B cell (primary cell): ENCODE measurements at regions not wholly inside any gene's neighbourhood (a gene's known extent, or its start where the extent isn't known, plus 50 kb on each side); places are given as distances from the start of the nearest gene placed in this dataset.

Source experiments
- ATAC-seq: fragments of 200-7000 bp; cut with Tn5 transposase; one replicate; pipeline ENCODE4 v1.10.0; 2021; ENCODE audit warnings: low read depth, mild to moderate bottlenecking, moderate number of reproducible peaks, moderate library complexity
- CTCF ChIA-PET: fragments of 350-600 bp; sonication (Branson Sonifier 250); formaldehyde crosslinking; loops from one replicate; lab custom pipeline; 2021; ENCODE audit warnings: antibody characterized with exemption, inconsistent platforms; lab: Charles Lee
- POLR2A ChIA-PET: fragments of 350-600 bp; sonication (Branson Sonifier 250); formaldehyde crosslinking; loops from one replicate; lab custom pipeline; 2021; ENCODE audit warnings: antibody characterized with exemption; lab: Charles Lee
- DNase-seq: peaks from one replicate; pipeline ENCODE4 v3.0.0; 2013
- H2AFZ ChIP-seq: 2 replicates; pipeline ENCODE4 v1.6.1; 2012; ENCODE audit warnings: mild to moderate bottlenecking, low read depth, low read length; ENCODE audit not compliant: insufficient read depth, poor library complexity, severe bottlenecking
- H3K27ac ChIP-seq, 2 donors: 1 replicate in 1 of 2; 2 replicates in 1 of 2; pipeline ENCODE4 v1.5.1; 2012 to 2013; ENCODE audit warnings: low read length in 2 of 2, mild to moderate bottlenecking in 2 of 2, moderate library complexity in 1 of 2
- H3K27me3 ChIP-seq, 4 experiments: fragments of 200-600 bp in 1 of 4; sonication (generic) in 1 of 4; replicated peaks in 1 of 4; 1 replicate in 2 of 4; 2 replicates in 2 of 4; pipeline versions ENCODE4 v1.6.1 to v1.7.0; 2013 to 2016; ENCODE audit warnings: low read length in 3 of 4, mild to moderate bottlenecking in 2 of 4, mixed read lengths in 1 of 4, moderate library complexity in 1 of 4; ENCODE audit not compliant: insufficient read depth in 4 of 4, control insufficient read depth in 3 of 4; ENCODE audit errors: control extremely low read depth in 1 of 4
- H3K36me3 ChIP-seq, 2 experiments: replicated peaks in 1 of 2; 1 replicate in 1 of 2; 2 replicates in 1 of 2; pipeline versions ENCODE4 v1.6.1 to v1.7.1; 2013; ENCODE audit warnings: low read length in 1 of 2; ENCODE audit not compliant: insufficient read depth in 2 of 2, control insufficient read depth in 1 of 2; ENCODE audit errors: control extremely low read depth in 1 of 2, extremely low read depth in 1 of 2
- H3K4me1 ChIP-seq, 2 donors: fragments of 200-600 bp in 1 of 2; sonication (generic) in 1 of 2; 1 replicate in 1 of 2; 2 replicates in 1 of 2; pipeline versions ENCODE4 v1.5.1 to v1.6.1; 2013 to 2017; ENCODE audit warnings: low read length in 2 of 2; ENCODE audit not compliant: control insufficient read depth in 2 of 2, insufficient read depth in 2 of 2
- H3K4me2 ChIP-seq: replicated peaks from 2 replicates; pipeline ENCODE3; 2012; ENCODE audit warnings: mild to moderate bottlenecking, low read depth, low read length; ENCODE audit not compliant: poor library complexity, severe bottlenecking
- H3K4me3 ChIP-seq, 5 experiments: fragments of 200-600 bp in 1 of 5; sonication (generic) in 1 of 5; 1 replicate in 3 of 5; 2 replicates in 2 of 5; pipeline versions ENCODE4 v1.5.1 to v1.7.0; 2011 to 2016; ENCODE audit warnings: low read length in 4 of 5, mild to moderate bottlenecking in 4 of 5, low read depth in 2 of 5, control low read depth in 1 of 5, moderate library complexity in 1 of 5; ENCODE audit not compliant: insufficient read depth in 1 of 5; ENCODE audit errors: control extremely low read depth in 1 of 5, extremely low read depth in 1 of 5
- H3K79me2 ChIP-seq: fragments of 200-600 bp; sonication (generic); one replicate; pipeline ENCODE4 v1.6.0; 2016; ENCODE audit warnings: low read length; ENCODE audit not compliant: control insufficient read depth, insufficient read depth
- H3K9ac ChIP-seq: fragments of 200-600 bp; sonication (generic); 2 replicates; pipeline ENCODE4 v1.6.1; 2017; ENCODE audit warnings: mild to moderate bottlenecking, low read length, moderate library complexity
- H3K9me3 ChIP-seq, 3 donors: one replicate each; pipeline versions ENCODE4 v1.6.1 to v1.7.1; 2013; ENCODE audit warnings: low read length in 2 of 3; ENCODE audit not compliant: control insufficient read depth in 2 of 3, insufficient read depth in 1 of 3; ENCODE audit errors: control extremely low read depth in 1 of 3
- H4K20me1 ChIP-seq: 2 replicates; pipeline ENCODE4 v1.6.0; 2012; ENCODE audit warnings: mild to moderate bottlenecking, low read length; ENCODE audit not compliant: insufficient read depth, control insufficient read depth, poor library complexity, severe bottlenecking
- H3K27ac Mint-ChIP-seq: one replicate; pipeline ENCODE4 v1.8.0; 2021; ENCODE audit warnings: mixed read lengths
- H3K27me3 Mint-ChIP-seq: one replicate; pipeline ENCODE4 v1.8.0; 2021; ENCODE audit warnings: mixed read lengths
- H3K4me1 Mint-ChIP-seq: one replicate; pipeline ENCODE4 v1.8.0; 2021; ENCODE audit warnings: mixed read lengths
- H3K4me3 Mint-ChIP-seq: one replicate; pipeline ENCODE4 v1.8.0; 2021; ENCODE audit warnings: mixed read lengths
- H3K9me3 Mint-ChIP-seq: one replicate; pipeline ENCODE4 v1.8.0; 2022; ENCODE audit warnings: mixed read lengths; ENCODE audit not compliant: insufficient read depth
- EZH2 ChIP-seq: IDR thresholded peaks from 2 replicates; pipeline ENCODE4 v1.6.1; 2012; ENCODE audit warnings: borderline replicate concordance, low read depth, mild to moderate bottlenecking, moderate library complexity, low read length; ENCODE audit not compliant: insufficient read depth, poor library complexity, severe bottlenecking
- WGBS: methylation state at CpG from one replicate; pipeline ENCODE4 v1.1.5; 2013; ENCODE audit warnings: missing lambda C conversion rate; ENCODE audit not compliant: insufficient coverage; 5-methylcytosine and 5-hydroxymethylcytosine counted together
- intact Hi-C: fragments of 100-400 bp; cut with micrococcal nuclease; formaldehyde crosslinking; loops from one replicate; pipeline ENCODE4 v1.10.0; 2022
- TF ChIP-seq, protein P1 (sequence below): fragments of 200-600 bp; IDR thresholded peaks from one replicate; pipeline ENCODE4 v1.8.0; 2022; ENCODE audit warnings: antibody characterized with exemption, mild to moderate bottlenecking

DNA sequence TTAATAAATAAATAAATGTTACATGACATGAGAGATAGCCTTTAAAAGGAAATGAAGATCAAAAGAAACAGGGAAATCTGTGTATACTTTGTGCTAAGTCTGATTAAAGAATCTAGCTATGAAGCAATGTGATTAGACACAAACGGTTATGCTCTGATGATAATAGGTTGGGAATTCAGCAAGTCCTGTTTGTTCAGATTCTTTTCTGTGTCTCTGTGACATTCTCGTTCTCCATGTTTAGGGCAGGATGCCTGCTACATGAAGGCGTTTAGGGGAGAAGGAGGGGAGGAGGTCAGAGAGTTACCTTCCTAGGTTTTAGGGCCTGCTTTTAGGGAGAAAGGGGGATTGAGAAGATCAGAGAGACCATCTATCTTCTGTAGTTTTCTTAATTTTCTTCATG lies 555.3 kb downstream of the DNAJB9 start:
- ATAC-seq (no peak), DNase-seq (no peak)
- intact Hi-C loops, result no loop called here
- TF ChIP-seq EZH2, result no peak
- TF ChIP-seq, protein P1, sequence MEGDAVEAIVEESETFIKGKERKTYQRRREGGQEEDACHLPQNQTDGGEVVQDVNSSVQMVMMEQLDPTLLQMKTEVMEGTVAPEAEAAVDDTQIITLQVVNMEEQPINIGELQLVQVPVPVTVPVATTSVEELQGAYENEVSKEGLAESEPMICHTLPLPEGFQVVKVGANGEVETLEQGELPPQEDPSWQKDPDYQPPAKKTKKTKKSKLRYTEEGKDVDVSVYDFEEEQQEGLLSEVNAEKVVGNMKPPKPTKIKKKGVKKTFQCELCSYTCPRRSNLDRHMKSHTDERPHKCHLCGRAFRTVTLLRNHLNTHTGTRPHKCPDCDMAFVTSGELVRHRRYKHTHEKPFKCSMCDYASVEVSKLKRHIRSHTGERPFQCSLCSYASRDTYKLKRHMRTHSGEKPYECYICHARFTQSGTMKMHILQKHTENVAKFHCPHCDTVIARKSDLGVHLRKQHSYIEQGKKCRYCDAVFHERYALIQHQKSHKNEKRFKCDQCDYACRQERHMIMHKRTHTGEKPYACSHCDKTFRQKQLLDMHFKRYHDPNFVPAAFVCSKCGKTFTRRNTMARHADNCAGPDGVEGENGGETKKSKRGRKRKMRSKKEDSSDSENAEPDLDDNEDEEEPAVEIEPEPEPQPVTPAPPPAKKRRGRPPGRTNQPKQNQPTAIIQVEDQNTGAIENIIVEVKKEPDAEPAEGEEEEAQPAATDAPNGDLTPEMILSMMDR, result no peak
- ChIA-PET POLR2A (no interaction called here), CTCF (no interaction called here)
- H3K27ac Mint-ChIP-seq, result no peak overlapping the region
- Histone ChIP-seq H3K4me2 (no peak overlapping the region), H3K4me3 (no peak overlapping the region), H3K4me1 (no peaks in the 10 kb centered on the region), H3K79me2 (no peaks in the 10 kb centered on the region), H2AFZ (no peak overlapping the region), H4K20me1 (no peaks in the 10 kb centered on the region), H3K27me3 (no peaks in the 10 kb centered on the region), H3K9ac (no peak overlapping the region), H3K9me3 (no peaks in the 10 kb centered on the region), H3K36me3 (no peaks in the 10 kb centered on the region), H3K27ac (no peak overlapping the region)
- H3K27me3 Mint-ChIP-seq, result no peaks in the 10 kb centered on the region
- no peaks in the 10 kb centered on the region for H3K4me1 Mint-ChIP-seq
- WGBS, result 67% methylated on average over 2 of the region's 3 CpGs
- no peak overlapping the region for H3K4me3 Mint-ChIP-seq
- H3K9me3 Mint-ChIP-seq, result no peaks in the 10 kb centered on the region

DNA sequence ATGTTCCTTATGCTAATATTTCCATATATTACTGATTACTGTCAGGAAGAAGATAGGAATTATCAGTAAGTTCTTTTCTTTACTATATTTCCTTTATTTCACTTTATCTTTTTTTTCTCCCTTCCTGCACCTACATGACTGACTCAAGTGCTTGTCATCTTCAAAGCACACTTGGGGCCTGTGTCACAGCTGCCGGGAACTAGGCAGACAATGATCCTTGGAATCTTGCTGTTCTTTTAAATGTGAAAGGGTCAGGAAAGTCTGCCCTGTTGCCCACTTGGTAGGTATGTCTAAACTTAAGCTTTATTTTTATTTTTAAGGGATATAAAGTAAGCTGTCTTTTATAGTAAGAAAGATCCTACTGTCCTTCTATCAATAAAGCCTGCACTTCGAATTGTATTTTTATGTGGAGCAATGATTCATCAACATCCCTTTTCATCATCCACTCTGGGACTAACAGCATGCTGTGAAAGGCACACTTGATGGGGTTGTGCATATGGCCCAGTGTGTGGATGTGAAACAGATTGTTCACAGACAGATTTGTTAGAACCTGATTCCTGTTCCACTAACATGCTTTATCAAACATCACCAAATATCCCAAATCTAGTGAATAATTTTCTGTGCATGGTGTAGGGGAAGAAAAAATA lies 556.9 kb downstream of the DNAJB9 start:
- Mint-ChIP-seq H3K27me3 (no peaks in the 10 kb centered on the region), H3K27ac (no peak overlapping the region), H3K9me3 (no peaks in the 10 kb centered on the region), H3K4me1 (no peaks in the 10 kb centered on the region), H3K4me3 (no peak overlapping the region)
- no peaks in the 10 kb centered on the region for H3K27me3 ChIP-seq
- no peak overlapping the region for H2AFZ ChIP-seq
- DNase-seq (no peak), ATAC-seq (no peak)
- H4K20me1 ChIP-seq, result no peaks in the 10 kb centered on the region
- H3K27ac ChIP-seq, result no peak overlapping the region
- H3K36me3 ChIP-seq, result no peaks in the 10 kb centered on the region
- no peak overlapping the region for H3K4me2 ChIP-seq
- TF ChIP-seq EZH2, result no peak
- TF ChIP-seq, protein P1, result no peak
- no peaks in the 10 kb centered on the region for H3K4me1 ChIP-seq
- CTCF ChIA-PET, result no interaction called here
- no peaks in the 10 kb centered on the region for H3K79me2 ChIP-seq
- H3K9ac ChIP-seq, result no peak overlapping the region
- no CpG with 5 or more reads among the region's 2 CpGs for WGBS
- no peaks in the 10 kb centered on the region for H3K9me3 ChIP-seq
- intact Hi-C loops, result no loop called here
- no peak overlapping the region for H3K4me3 ChIP-seq
- POLR2A ChIA-PET, result no interaction called here
